Parathyroid adenoma (tissue), 2 donors: ENCODE measurements at regions not wholly inside any gene's neighbourhood (a gene's known extent, or its start where the extent isn't known, plus 50 kb on each side); places are given as distances from the start of the nearest gene placed in this dataset.

Experiments
- H2AFZ ChIP-seq: fragments of 300-600 bp; sonication (generic); one replicate; pipeline ENCODE4 v1.7.0; 2017; ENCODE audit warnings: antibody characterized with exemption, mild to moderate bottlenecking
- H3K27ac ChIP-seq: fragments of 300-600 bp; sonication (generic); one replicate; pipeline ENCODE4 v1.7.0; 2017
- H3K27me3 ChIP-seq: fragments of 300-600 bp; sonication (generic); one replicate; pipeline ENCODE4 v1.7.0; 2017; ENCODE audit warnings: low read length; ENCODE audit not compliant: control insufficient read depth, insufficient read depth
- H3K36me3 ChIP-seq: fragments of 300-600 bp; sonication (generic); one replicate; pipeline ENCODE4 v1.7.0; 2017; ENCODE audit warnings: low read length; ENCODE audit not compliant: control insufficient read depth, insufficient read depth
- H3K4me1 ChIP-seq: fragments of 300-600 bp; sonication (generic); one replicate; pipeline ENCODE4 v1.7.0; 2017; ENCODE audit warnings: control low read depth
- H3K4me2 ChIP-seq: fragments of 300-600 bp; sonication (generic); one replicate; pipeline ENCODE4 v1.7.0; 2017; ENCODE audit warnings: low read length
- H3K4me3 ChIP-seq: fragments of 300-600 bp; sonication (generic); one replicate; pipeline ENCODE4 v1.7.0; 2017; ENCODE audit warnings: low read depth, low read length
- H3K79me2 ChIP-seq: fragments of 300-600 bp; sonication (generic); one replicate; pipeline ENCODE4 v1.7.0; 2017; ENCODE audit warnings: control low read depth
- H3K9ac ChIP-seq: fragments of 300-600 bp; sonication (generic); one replicate; pipeline ENCODE4 v1.7.0; 2017; ENCODE audit warnings: mild to moderate bottlenecking
- H3K9me3 ChIP-seq: fragments of 300-600 bp; sonication (generic); one replicate; pipeline ENCODE4 v1.7.0; 2017; ENCODE audit warnings: low read length; ENCODE audit not compliant: control insufficient read depth
- TF ChIP-seq, protein P1 (sequence below): fragments of 300-600 bp; sonication (generic); IDR thresholded peaks from one replicate; pipeline ENCODE4 v1.7.0; 2017; ENCODE audit warnings: antibody characterized with exemption, mild to moderate bottlenecking
- donor health status: primary hyperparathyroidism.

DNA sequence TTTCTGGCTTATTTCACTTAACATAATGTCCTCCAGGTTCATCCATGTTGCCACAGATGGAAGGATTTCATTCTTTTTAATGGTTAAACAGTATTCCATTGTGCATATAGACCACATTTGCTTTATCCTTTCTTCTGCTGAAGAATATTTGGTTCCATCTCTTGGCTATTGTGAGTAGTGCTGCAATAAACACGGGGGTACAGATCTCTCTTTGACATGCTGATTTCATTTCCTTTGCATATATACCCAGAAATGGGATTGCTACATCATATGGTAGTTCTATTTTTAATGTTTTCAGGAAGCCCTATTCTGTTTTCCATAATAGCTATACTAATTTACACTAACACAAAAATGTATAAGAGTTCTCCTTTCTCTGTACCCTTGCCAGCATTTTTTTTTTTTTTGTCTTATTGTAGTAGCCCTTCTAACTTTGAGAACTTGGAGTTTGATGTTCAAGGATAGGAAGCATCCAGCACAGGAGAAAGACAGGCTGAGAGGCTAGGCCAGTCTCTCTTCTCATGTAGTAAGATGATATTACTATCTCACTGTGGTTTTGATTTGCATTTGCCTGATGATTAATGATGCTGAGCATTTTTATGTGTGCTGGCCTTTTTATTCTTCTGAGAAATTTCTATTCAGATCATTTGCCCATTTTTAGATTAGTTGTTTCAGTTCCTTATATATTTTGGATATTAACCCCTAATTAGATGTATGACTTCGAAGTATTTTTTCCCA lies 592.2 kb upstream of the ZNF608 start:
- Histone ChIP-seq H3K4me2 (no peak overlapping the region), H3K9ac (no peak overlapping the region), H3K4me1 (no peaks in the 10 kb centered on the region), H3K36me3 (no peaks in the 10 kb centered on the region), H3K4me3 (no peak overlapping the region), H3K79me2 (no peaks in the 10 kb centered on the region), H2AFZ (no peak overlapping the region), H3K27me3 (no peaks in the 10 kb centered on the region), H3K9me3 (no peaks in the 10 kb centered on the region), H3K27ac (no peak overlapping the region)
- TF ChIP-seq, protein P1, sequence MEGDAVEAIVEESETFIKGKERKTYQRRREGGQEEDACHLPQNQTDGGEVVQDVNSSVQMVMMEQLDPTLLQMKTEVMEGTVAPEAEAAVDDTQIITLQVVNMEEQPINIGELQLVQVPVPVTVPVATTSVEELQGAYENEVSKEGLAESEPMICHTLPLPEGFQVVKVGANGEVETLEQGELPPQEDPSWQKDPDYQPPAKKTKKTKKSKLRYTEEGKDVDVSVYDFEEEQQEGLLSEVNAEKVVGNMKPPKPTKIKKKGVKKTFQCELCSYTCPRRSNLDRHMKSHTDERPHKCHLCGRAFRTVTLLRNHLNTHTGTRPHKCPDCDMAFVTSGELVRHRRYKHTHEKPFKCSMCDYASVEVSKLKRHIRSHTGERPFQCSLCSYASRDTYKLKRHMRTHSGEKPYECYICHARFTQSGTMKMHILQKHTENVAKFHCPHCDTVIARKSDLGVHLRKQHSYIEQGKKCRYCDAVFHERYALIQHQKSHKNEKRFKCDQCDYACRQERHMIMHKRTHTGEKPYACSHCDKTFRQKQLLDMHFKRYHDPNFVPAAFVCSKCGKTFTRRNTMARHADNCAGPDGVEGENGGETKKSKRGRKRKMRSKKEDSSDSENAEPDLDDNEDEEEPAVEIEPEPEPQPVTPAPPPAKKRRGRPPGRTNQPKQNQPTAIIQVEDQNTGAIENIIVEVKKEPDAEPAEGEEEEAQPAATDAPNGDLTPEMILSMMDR = no peak

DNA sequence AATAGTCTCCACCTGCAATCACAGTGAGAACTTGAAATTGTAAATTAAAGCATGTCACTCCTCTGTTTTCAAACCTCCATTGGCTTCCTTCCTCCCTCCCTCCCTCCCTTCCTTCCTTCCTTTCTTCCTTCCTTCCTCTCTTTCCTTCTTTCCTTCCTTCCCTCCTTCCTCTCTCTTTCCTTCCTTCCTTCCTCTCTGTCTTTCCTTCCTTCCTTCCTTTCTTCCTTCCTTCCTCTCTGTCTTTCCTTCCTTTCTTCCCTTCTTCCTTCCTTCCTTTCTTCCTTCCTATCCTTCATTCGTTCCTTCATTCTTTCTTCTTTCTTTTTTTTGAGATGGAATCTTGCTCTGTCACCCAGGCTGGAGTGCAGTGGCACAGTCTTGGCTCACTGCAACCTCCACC lies 595.0 kb upstream of the ZNF608 start:
- TF ChIP-seq, protein P1 = no peak
- Histone ChIP-seq H3K9ac (no peak overlapping the region), H3K27ac (no peak overlapping the region), H3K36me3 (no peaks in the 10 kb centered on the region), H3K4me1 (no peaks in the 10 kb centered on the region), H3K79me2 (no peaks in the 10 kb centered on the region), H3K4me2 (no peak overlapping the region), H3K27me3 (no peaks in the 10 kb centered on the region), H3K9me3 (no peaks in the 10 kb centered on the region), H2AFZ (no peak overlapping the region), H3K4me3 (no peak overlapping the region)

DNA sequence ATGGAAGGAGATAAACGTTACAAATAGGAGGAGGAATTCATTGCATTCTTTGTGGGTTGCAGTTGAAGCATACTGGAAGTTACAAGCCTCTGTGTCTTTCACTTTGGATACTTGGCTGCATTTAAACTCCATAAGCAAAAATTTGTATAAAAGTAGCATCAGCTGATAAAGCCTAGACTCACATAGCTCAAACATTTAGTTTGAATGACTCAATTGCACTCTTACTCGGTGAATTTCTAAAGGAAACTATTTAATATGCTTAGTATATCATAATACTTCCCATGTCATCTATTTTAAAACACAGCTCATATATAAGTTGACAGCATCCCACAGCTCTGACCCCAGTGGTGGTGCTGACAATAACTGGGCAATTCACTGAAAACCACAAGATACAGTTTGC lies 596.6 kb upstream of the ZNF608 start:
- H3K36me3 ChIP-seq = no peaks in the 10 kb centered on the region
- TF ChIP-seq, protein P1 = no peak
- no peaks in the 10 kb centered on the region for H3K4me1 ChIP-seq
- no peak overlapping the region for H3K27ac ChIP-seq
- H3K4me3 ChIP-seq = no peak overlapping the region
- no peaks in the 10 kb centered on the region for H3K27me3 ChIP-seq
- H3K4me2 ChIP-seq = no peak overlapping the region
- no peaks in the 10 kb centered on the region for H3K9me3 ChIP-seq
- no peak overlapping the region for H2AFZ ChIP-seq
- no peaks in the 10 kb centered on the region for H3K79me2 ChIP-seq
- H3K9ac ChIP-seq = no peak overlapping the region

DNA sequence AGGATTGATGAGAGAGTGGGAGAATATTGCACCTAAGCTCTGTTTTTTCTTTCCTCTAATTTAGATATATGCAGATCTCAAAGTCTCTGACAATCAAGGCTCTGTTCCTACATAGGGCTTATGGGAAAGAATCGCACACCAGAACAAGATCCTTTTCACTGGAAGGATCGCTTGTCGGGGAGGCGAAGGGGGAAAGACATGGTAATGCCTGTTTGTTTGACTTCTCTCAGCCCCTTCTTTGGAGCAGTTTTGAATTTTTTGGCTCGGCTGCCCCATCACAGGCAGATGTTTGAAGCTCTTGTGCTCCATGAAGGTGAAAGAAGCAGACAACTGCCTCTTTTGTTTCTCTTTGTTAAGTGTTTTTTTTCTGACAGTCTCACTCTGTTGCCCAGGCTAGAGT lies 599.9 kb upstream of the ZNF608 start:
- no peak overlapping the region for H2AFZ ChIP-seq
- H3K36me3 ChIP-seq = no peaks in the 10 kb centered on the region
- H3K4me3 ChIP-seq = no peak overlapping the region
- H3K27me3 ChIP-seq = no peaks in the 10 kb centered on the region
- H3K79me2 ChIP-seq = no peaks in the 10 kb centered on the region
- no peaks in the 10 kb centered on the region for H3K4me1 ChIP-seq
- no peak overlapping the region for H3K4me2 ChIP-seq
- no peaks in the 10 kb centered on the region for H3K9me3 ChIP-seq
- TF ChIP-seq, protein P1 = no peak
- no peak overlapping the region for H3K27ac ChIP-seq
- no peak overlapping the region for H3K9ac ChIP-seq

DNA sequence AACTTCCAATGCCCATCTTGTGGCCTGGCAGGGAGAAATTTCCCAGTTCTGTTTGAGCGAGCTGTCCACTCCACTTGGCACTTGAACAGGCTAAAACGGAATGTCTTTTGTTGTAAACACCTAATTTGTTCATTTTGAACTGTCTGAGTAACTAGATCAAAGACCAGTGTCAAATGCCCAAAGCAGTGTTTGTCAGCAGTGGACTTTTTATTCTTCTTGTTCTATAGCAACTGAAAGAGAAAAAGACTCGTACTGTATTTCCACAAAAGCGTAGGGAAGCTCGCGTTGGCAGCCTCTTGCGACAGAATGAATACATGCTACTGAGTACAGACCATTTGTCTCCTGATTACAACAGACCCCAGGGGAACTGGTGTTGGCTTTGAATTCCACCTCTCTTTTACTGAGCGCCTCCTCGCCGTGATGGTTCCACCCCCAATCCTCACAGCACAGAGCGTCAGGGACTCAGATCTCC lies 601.8 kb upstream of the ZNF608 start:
- no peak overlapping the region for H3K27ac ChIP-seq
- no peak overlapping the region for H2AFZ ChIP-seq
- TF ChIP-seq, protein P1 = no peak
- H3K27me3 ChIP-seq = no peaks in the 10 kb centered on the region
- no peaks in the 10 kb centered on the region for H3K36me3 ChIP-seq
- H3K9me3 ChIP-seq = no peaks in the 10 kb centered on the region
- no peaks in the 10 kb centered on the region for H3K79me2 ChIP-seq
- no peak overlapping the region for H3K4me3 ChIP-seq
- H3K4me2 ChIP-seq = no peak overlapping the region
- no peaks in the 10 kb centered on the region for H3K4me1 ChIP-seq
- H3K9ac ChIP-seq = no peak overlapping the region
